Esophagus muscularis mucosa (tissue), 4 donors: ENCODE measurements at regions not wholly inside any gene's neighbourhood (a gene's known extent, or its start where the extent isn't known, plus 50 kb on each side); places are given as distances from the start of the nearest gene placed in this dataset.

Experiments used
- CTCF ChIP-seq, 3 experiments: fragments of 200-600 bp in 2 of 3; fragments of 450-650 bp in 1 of 3; sonication (generic) in 2 of 3; IDR thresholded peaks; one replicate each; pipeline ENCODE4 v1.5.1; 2017 to 2019; ENCODE audit warnings: antibody characterized with exemption in 3 of 3, mild to moderate bottlenecking in 2 of 3, moderate library complexity in 1 of 3
- EP300 ChIP-seq: sonication (generic); formaldehyde crosslinking; IDR thresholded peaks from one replicate; pipeline ENCODE4 v1.6.1; 2017; ENCODE audit warnings: antibody characterized with exemption
- POLR2A ChIP-seq: fragments of 450-650 bp; IDR thresholded peaks from one replicate; pipeline ENCODE4 v1.6.1; 2017; ENCODE audit warnings: antibody characterized with exemption, moderate library complexity, mild to moderate bottlenecking, low read depth
- POLR2AphosphoS5 ChIP-seq, 2 donors: sonication (generic); formaldehyde crosslinking; IDR thresholded peaks; one replicate each; pipeline ENCODE4 v1.6.1; 2017; ENCODE audit warnings: antibody characterized with exemption in 2 of 2

- TF ChIP-seq POLR2A = no peak
- no peak for TF ChIP-seq POLR2AphosphoS5 (IDR thresholded peaks at IDR 0.05)
- TF ChIP-seq EP300 = no peak
- TF ChIP-seq CTCF (IDR thresholded peaks at IDR 0.05) = no peak
Measured at GRCh38 chr17:16887523-16888095, 84.3 kb downstream of the TNFRSF13B start.
